ENCODE measurements at regions not wholly inside any gene's neighbourhood (a gene's known extent, or its start where the extent isn't known, plus 50 kb on each side); places are given as distances from the start of the nearest gene placed in this dataset.

- CTCF ChIA-PET (ENCODE audit: low intra/inter-chr PET ratio), result no interaction called here
- FAIRE-seq, result no peak
- in situ Hi-C loops (cut with MboI), result no loop called here
Observed at GRCh38 chr5:153883854-153884611, 154.7 kb downstream of the FAM114A2 start.

More at GRCh38 chr5:153883854-153884611, 154.7 kb downstream of the FAM114A2 start:
- WGBS (ENCODE audit: insufficient coverage, low coverage, missing lambda C conversion rate), result 0% methylated on average over 6 of the region's 6 CpGs
- Histone ChIP-seq H3K4me1 (replicated peaks in 1 of 2; ENCODE audit: control insufficient read depth in 2 of 2, insufficient read depth in 2 of 2, low read length in 2 of 2) (no peaks in the 10 kb centered on the region), H3K9me3 (replicated peaks; ENCODE audit: control insufficient read depth, insufficient read depth, low read depth, low read length) (no peaks in the 10 kb centered on the region), H4K20me1 (replicated peaks; ENCODE audit: control insufficient read depth, insufficient read depth, low read length) (peaks cover 5% of the 10 kb centered on the region; the same call in 1 of the 2 replicates), H2AFZ (ENCODE audit: low read depth, low read length) (no peak overlapping the region), H3K4me3 (no peak overlapping the region), H3K27ac (ENCODE audit: extremely low read depth, low read depth, low read length) (no peak overlapping the region), H3K36me3 (ENCODE audit: control insufficient read depth, insufficient read depth, low read length) (no peaks in the 10 kb centered on the region), H3K79me2 (ENCODE audit: control insufficient read depth, insufficient read depth, low read length) (no peaks in the 10 kb centered on the region), H3K27me3 (ENCODE audit: control insufficient read depth in 2 of 2, insufficient read depth in 2 of 2, low read length in 2 of 2) (no peaks in the 10 kb centered on the region; a peak in 1 of 5 replicates), H3K9ac (ENCODE audit: insufficient read depth in 1 of 2, low read depth in 2 of 2, low read length in 2 of 2) (no peak overlapping the region), H3K9me1 (ENCODE audit: control insufficient read depth, insufficient read depth, low read length) (no peaks in the 10 kb centered on the region), H3K4me2 (ENCODE audit: insufficient read depth, low read length) (no peak overlapping the region)
- BruUV-seq (replicated peaks), result no TSS peak
- POLR2A ChIA-PET, result no interaction called here
- no peak for TF ChIP-seq RBBP5 (IDR thresholded peaks at IDR 0.05; ENCODE audit: borderline replicate concordance, insufficient read depth, low read length, poor library complexity, severe bottlenecking)
- TF ChIP-seq LEF1 (IDR thresholded peaks at IDR 0.05), result no peak
- TF ChIP-seq, protein P1, sequence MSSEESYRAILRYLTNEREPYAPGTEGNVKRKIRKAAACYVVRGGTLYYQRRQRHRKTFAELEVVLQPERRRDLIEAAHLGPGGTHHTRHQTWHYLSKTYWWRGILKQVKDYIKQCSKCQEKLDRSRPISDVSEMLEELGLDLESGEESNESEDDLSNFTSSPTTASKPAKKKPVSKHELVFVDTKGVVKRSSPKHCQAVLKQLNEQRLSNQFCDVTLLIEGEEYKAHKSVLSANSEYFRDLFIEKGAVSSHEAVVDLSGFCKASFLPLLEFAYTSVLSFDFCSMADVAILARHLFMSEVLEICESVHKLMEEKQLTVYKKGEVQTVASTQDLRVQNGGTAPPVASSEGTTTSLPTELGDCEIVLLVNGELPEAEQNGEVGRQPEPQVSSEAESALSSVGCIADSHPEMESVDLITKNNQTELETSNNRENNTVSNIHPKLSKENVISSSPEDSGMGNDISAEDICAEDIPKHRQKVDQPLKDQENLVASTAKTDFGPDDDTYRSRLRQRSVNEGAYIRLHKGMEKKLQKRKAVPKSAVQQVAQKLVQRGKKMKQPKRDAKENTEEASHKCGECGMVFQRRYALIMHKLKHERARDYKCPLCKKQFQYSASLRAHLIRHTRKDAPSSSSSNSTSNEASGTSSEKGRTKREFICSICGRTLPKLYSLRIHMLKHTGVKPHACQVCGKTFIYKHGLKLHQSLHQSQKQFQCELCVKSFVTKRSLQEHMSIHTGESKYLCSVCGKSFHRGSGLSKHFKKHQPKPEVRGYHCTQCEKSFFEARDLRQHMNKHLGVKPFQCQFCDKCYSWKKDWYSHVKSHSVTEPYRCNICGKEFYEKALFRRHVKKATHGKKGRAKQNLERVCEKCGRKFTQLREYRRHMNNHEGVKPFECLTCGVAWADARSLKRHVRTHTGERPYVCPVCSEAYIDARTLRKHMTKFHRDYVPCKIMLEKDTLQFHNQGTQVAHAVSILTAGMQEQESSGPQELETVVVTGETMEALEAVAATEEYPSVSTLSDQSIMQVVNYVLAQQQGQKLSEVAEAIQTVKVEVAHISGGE (CRISPR knock-in tag; IDR thresholded peaks at IDR 0.05), result no peak
- no peak for TF ChIP-seq RB1 (IDR thresholded peaks at IDR 0.05; ENCODE audit: low read depth)
- TF ChIP-seq HMG20B (CRISPR knock-in tag; IDR thresholded peaks at IDR 0.05), result no peak
- intact Hi-C loops (cut with micrococcal nuclease), result no loop called here
- DNase-seq (ENCODE audit: extremely low read depth in 1 of 4, low spot score in 3 of 4) (no peak), ATAC-seq (no peak)

Measured in K562 (cell line).